ENCODE measurements at regions not wholly inside any gene's neighbourhood (a gene's known extent, or its start where the extent isn't known, plus 50 kb on each side); places are given as distances from the start of the nearest gene placed in this dataset.

DNA sequence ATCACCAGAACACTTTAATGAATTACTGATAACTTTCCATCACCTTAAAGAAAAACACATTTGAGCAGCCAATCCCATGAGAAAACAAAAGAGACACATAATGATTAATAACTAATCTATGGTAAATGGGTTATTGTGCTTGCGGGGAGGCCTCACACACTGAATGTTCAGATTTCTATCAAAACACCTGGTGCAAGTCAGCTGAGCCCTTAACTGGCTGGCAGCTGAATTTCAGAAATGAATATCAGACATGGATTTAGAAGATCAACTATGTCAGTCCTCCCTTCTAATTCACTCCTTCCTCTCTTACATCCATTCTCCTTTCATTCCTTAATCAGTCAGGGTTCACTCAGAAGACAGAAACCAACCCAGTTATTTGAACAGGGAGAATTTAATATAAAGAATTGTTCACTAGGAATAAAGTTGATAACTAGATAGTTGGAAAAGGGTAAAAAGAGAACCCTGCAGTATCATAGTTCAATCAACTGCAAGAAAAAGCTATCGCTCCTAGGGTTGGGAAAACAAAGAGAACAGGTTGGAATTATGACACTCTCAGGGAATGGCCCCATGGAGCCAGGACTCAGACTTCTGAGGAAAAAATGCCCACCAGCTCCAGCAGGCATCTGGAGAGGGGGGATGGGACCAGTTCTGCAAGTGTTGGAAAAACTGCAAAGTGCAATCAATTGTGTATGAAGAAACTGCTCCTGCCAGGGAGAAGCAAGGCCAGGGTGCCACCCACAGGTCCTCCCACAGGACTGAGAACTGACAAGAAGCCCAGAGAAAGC lies 577.1 kb upstream of the CDH5 start:
- Histone ChIP-seq H3K4me2 (no peak overlapping the region), H3K36me3 (ENCODE audit: insufficient read depth) (no peaks in the 10 kb centered on the region), H3K4me3 (IDR thresholded peaks at IDR 0.05; ENCODE audit: insufficient read depth, low read depth, low read length) (no peak overlapping the region), H3K27me3 (ENCODE audit: insufficient read depth, low read depth) (no peaks in the 10 kb centered on the region), H3K79me2 (ENCODE audit: insufficient read depth, low read depth) (no peaks in the 10 kb centered on the region), H3K4me1 (ENCODE audit: low read depth, poor library complexity, severe bottlenecking) (no peaks in the 10 kb centered on the region), H4K20me1 (ENCODE audit: insufficient read depth) (no peaks in the 10 kb centered on the region), H2AFZ (ENCODE audit: low read depth) (no peak overlapping the region), H3K9ac (no peak overlapping the region), H3K27ac (no peak overlapping the region)
- TF ChIP-seq, protein P1, sequence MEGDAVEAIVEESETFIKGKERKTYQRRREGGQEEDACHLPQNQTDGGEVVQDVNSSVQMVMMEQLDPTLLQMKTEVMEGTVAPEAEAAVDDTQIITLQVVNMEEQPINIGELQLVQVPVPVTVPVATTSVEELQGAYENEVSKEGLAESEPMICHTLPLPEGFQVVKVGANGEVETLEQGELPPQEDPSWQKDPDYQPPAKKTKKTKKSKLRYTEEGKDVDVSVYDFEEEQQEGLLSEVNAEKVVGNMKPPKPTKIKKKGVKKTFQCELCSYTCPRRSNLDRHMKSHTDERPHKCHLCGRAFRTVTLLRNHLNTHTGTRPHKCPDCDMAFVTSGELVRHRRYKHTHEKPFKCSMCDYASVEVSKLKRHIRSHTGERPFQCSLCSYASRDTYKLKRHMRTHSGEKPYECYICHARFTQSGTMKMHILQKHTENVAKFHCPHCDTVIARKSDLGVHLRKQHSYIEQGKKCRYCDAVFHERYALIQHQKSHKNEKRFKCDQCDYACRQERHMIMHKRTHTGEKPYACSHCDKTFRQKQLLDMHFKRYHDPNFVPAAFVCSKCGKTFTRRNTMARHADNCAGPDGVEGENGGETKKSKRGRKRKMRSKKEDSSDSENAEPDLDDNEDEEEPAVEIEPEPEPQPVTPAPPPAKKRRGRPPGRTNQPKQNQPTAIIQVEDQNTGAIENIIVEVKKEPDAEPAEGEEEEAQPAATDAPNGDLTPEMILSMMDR (conservative IDR thresholded peaks at IDR 0.05; ENCODE audit: low read depth, low read length), result no peak

DNA sequence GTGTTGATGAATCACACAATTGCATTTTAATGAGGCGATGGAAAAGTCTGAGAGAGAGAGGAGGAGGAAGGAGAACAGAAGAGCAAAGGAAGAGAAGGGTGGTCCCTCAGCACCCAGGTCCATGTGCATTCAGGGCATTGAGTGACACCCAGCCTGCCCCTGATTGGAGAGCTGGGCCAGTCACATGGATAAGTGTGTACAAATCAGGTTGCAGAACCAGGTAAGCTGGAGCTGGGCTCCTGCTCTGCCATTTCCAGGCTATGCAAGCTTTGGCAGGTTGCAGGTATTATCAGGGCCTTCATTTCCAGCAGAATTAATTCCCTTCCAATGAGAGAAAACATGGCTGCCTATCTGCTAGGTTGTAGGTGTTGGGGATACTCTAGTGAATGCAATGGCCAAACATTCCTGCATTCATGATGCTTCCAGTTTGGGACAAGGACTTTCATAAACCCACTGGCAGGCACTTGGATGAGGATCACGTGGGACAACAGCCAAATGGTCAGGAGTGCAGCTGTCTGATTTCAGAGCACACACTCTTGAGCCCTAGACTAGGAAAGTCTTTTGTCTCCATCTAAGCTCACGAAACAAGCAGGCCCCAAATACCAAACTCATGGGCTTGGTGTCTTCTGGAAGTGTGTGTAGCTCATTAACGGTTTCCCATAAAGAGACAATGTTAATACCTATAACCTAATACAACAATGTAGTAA lies 577.9 kb upstream of the CDH5 start:
- H3K4me2 ChIP-seq, result no peak overlapping the region
- H3K9ac ChIP-seq, result no peak overlapping the region
- no peak overlapping the region for H3K27ac ChIP-seq
- H3K36me3 ChIP-seq (ENCODE audit: insufficient read depth), result no peaks in the 10 kb centered on the region
- no peak overlapping the region for H3K4me3 ChIP-seq (IDR thresholded peaks at IDR 0.05; ENCODE audit: insufficient read depth, low read depth, low read length)
- no peaks in the 10 kb centered on the region for H3K4me1 ChIP-seq (ENCODE audit: low read depth, poor library complexity, severe bottlenecking)
- H4K20me1 ChIP-seq (ENCODE audit: insufficient read depth), result no peaks in the 10 kb centered on the region
- no peaks in the 10 kb centered on the region for H3K27me3 ChIP-seq (ENCODE audit: insufficient read depth, low read depth)
- H2AFZ ChIP-seq (ENCODE audit: low read depth), result no peak overlapping the region
- TF ChIP-seq, protein P1 (conservative IDR thresholded peaks at IDR 0.05; ENCODE audit: low read depth, low read length), result no peak
- no peaks in the 10 kb centered on the region for H3K79me2 ChIP-seq (ENCODE audit: insufficient read depth, low read depth)

DNA sequence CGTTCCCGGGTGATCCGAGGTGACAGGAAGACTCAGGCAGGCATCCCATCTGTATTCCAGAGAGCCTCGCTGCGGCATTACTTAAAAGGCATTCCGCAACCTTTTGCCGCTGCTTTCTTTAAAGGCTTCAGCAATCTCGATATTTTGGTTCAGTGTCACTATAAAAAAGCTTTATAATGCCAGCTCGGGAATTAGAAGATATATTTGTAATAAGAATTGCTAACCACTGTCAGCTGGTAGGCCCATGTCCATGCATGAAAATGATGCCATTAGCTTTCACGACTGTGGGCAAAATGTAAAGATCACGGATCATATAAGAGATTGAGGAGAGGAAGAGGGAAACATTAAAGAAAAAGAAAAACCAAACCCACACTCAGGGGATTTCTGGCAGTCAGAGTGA lies 578.6 kb upstream of the CDH5 start:
- H3K9ac ChIP-seq, result no peak overlapping the region
- no peak overlapping the region for H2AFZ ChIP-seq (ENCODE audit: low read depth)
- no peak overlapping the region for H3K27ac ChIP-seq
- H3K79me2 ChIP-seq (ENCODE audit: insufficient read depth, low read depth), result no peaks in the 10 kb centered on the region
- H3K4me2 ChIP-seq, result no peak overlapping the region
- no peak overlapping the region for H3K4me3 ChIP-seq (IDR thresholded peaks at IDR 0.05; ENCODE audit: insufficient read depth, low read depth, low read length)
- TF ChIP-seq, protein P1 (conservative IDR thresholded peaks at IDR 0.05; ENCODE audit: low read depth, low read length), result no peak
- no peaks in the 10 kb centered on the region for H3K4me1 ChIP-seq (ENCODE audit: low read depth, poor library complexity, severe bottlenecking)
- H4K20me1 ChIP-seq (ENCODE audit: insufficient read depth), result no peaks in the 10 kb centered on the region
- H3K36me3 ChIP-seq (ENCODE audit: insufficient read depth), result no peaks in the 10 kb centered on the region
- H3K27me3 ChIP-seq (ENCODE audit: insufficient read depth, low read depth), result no peaks in the 10 kb centered on the region

DNA sequence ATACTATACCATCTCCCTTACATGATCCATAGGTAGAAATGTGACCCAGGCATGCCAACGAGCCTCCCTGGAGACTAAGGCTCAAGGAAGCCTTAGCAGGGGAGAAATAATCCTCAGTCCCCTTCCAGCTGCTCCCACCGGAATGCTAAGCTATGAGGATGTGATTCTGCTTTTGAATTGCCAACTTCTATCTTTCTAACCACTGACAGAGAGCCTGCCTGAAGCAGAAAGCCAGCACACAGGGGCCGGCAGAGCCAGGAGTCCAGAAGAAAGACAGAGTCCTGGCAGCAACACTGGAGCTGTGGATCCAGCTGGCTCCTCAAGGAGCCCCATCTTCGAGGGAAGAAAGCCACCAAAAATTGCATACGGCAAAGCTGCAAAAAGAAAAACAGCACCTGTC lies 579.6 kb upstream of the CDH5 start:
- TF ChIP-seq, protein P1 (conservative IDR thresholded peaks at IDR 0.05; ENCODE audit: low read depth, low read length), result no peak
- H2AFZ ChIP-seq (ENCODE audit: low read depth), result no peak overlapping the region
- H3K27ac ChIP-seq, result no peak overlapping the region

More for the DNA sequence above, 579.6 kb upstream of the CDH5 start:
- Histone ChIP-seq H3K4me2 (no peak overlapping the region), H3K9ac (no peak overlapping the region), H3K27me3 (ENCODE audit: insufficient read depth, low read depth) (no peaks in the 10 kb centered on the region), H3K4me1 (ENCODE audit: low read depth, poor library complexity, severe bottlenecking) (no peaks in the 10 kb centered on the region), H4K20me1 (ENCODE audit: insufficient read depth) (no peaks in the 10 kb centered on the region), H3K36me3 (ENCODE audit: insufficient read depth) (no peaks in the 10 kb centered on the region), H3K79me2 (ENCODE audit: insufficient read depth, low read depth) (no peaks in the 10 kb centered on the region), H3K4me3 (IDR thresholded peaks at IDR 0.05; ENCODE audit: insufficient read depth, low read depth, low read length) (no peak overlapping the region)
